A204.1 (cell line): ENCODE measurements at regions not wholly inside any gene's neighbourhood (a gene's known extent, or its start where the extent isn't known, plus 50 kb on each side); places are given as distances from the start of the nearest gene placed in this dataset.

Experiments
- FAIRE-seq: peaks from 2 replicates; lab custom pipeline; 2012; peaks lifted over from hg19 to GRCh38; lab: Jason Lieb, UNC

GRCh38 chr9:73459817-73460216 is 308.2 kb downstream of the ANXA1 start:
- no peak for FAIRE-seq

GRCh38 chr9:73468716-73469115 is 317.1 kb downstream of the ANXA1 start:
- FAIRE-seq = no peak

GRCh38 chr9:73470766-73471165 is 319.1 kb downstream of the ANXA1 start:
- no peak for FAIRE-seq

GRCh38 chr9:73474002-73474600 is 322.4 kb downstream of the ANXA1 start:
- no peak for FAIRE-seq

- no peak for FAIRE-seq
These were observed 323.0 kb downstream of the ANXA1 start for GRCh38 chr9:73474625-73475024.

- FAIRE-seq = no peak
These were observed 343.2 kb downstream of the ANXA1 start for GRCh38 chr9:73494894-73495293.

GRCh38 chr9:73497796-73498195 is 346.1 kb downstream of the ANXA1 start:
- FAIRE-seq = no peak

GRCh38 chr9:73515216-73515615 is 363.6 kb downstream of the ANXA1 start:
- no peak for FAIRE-seq

- FAIRE-seq = no peak
These were observed 371.7 kb downstream of the ANXA1 start for GRCh38 chr9:73523391-73523790.

GRCh38 chr9:73525350-73525749 is 373.7 kb downstream of the ANXA1 start:
- no peak for FAIRE-seq

GRCh38 chr9:73527521-73527920 is 375.9 kb downstream of the ANXA1 start:
- no peak for FAIRE-seq

GRCh38 chr9:73528926-73529325 is 377.3 kb downstream of the ANXA1 start:
- FAIRE-seq = no peak

GRCh38 chr9:73529666-73530065 is 378.0 kb downstream of the ANXA1 start:
- no peak for FAIRE-seq

- no peak for FAIRE-seq
These were observed 379.4 kb downstream of the ANXA1 start for GRCh38 chr9:73531051-73531532.

GRCh38 chr9:73531658-73532057 is 380.0 kb downstream of the ANXA1 start:
- FAIRE-seq = no peak

- FAIRE-seq = peak; percentile 11
These were observed 381.3 kb downstream of the ANXA1 start for GRCh38 chr9:73532985-73533384.

GRCh38 chr9:73536403-73536802 is 384.7 kb downstream of the ANXA1 start:
- FAIRE-seq = no peak

GRCh38 chr9:73537561-73537960 is 385.9 kb downstream of the ANXA1 start:
- no peak for FAIRE-seq

GRCh38 chr9:73539881-73540390 is 388.3 kb downstream of the ANXA1 start:
- FAIRE-seq = no peak

- FAIRE-seq = no peak
These were observed 390.3 kb downstream of the ANXA1 start for GRCh38 chr9:73541923-73542322.

GRCh38 chr9:73543727-73544126 is 392.1 kb downstream of the ANXA1 start:
- FAIRE-seq = no peak

- FAIRE-seq = no peak
These were observed 396.5 kb downstream of the ANXA1 start for GRCh38 chr9:73548201-73548600.

GRCh38 chr9:73549991-73550390 is 398.3 kb downstream of the ANXA1 start:
- FAIRE-seq = no peak

- no peak for FAIRE-seq
These were observed 401.6 kb downstream of the ANXA1 start for GRCh38 chr9:73553295-73553694.

GRCh38 chr9:73558471-73558870 is 406.8 kb downstream of the ANXA1 start:
- no peak for FAIRE-seq
